A673 (cell line): ENCODE measurements at regions not wholly inside any gene's neighbourhood (a gene's known extent, or its start where the extent isn't known, plus 50 kb on each side); places are given as distances from the start of the nearest gene placed in this dataset.
"Not testable (repeated sequence)": the region's sequence is repeated elsewhere in the genome, so short reads cannot be mapped to it uniquely, and the experiment has no call there.

Experiments
- BruUV-seq: library from RNA; stranded (reverse); fragments of 400-500 nt; replicated peaks from 2 replicates; lab custom pipeline; 2021; lab: Mats Ljungman, UMichigan
- CTCF ChIA-PET: fragments of 300-600 bp; sonication (Branson Sonifier 250); formaldehyde crosslinking; loops from one replicate; lab custom pipeline; 2022; ENCODE audit warnings: antibody characterized with exemption; lab: Charles Lee
- POLR2A ChIA-PET: fragments of 300-600 bp; sonication (Branson Sonifier 250); formaldehyde crosslinking; loops from one replicate; lab custom pipeline; 2022; ENCODE audit warnings: antibody characterized with exemption; ENCODE audit not compliant: low non-redundant PET; lab: Charles Lee
- DNase-seq: peaks from one replicate; pipeline ENCODE4 v3.0.0-alpha.2; 2015; ENCODE audit warnings: low spot score
- H3K27ac ChIP-seq: fragments of 200-600 bp; sonication (generic); 2 replicates; pipeline ENCODE4 v1.5.1; 2016; ENCODE audit warnings: mixed run types, low read depth, mild to moderate bottlenecking, mixed read lengths, antibody characterized with exemption, low read length; ENCODE audit not compliant: poor library complexity, severe bottlenecking
- H3K27me3 ChIP-seq: fragments of 200-600 bp; sonication (generic); replicated peaks from 2 replicates; pipeline ENCODE4 v1.6.1; 2017; ENCODE audit warnings: mixed run types, low read depth, mild to moderate bottlenecking, mixed read lengths, antibody characterized with exemption, low read length; ENCODE audit not compliant: insufficient read depth, poor library complexity
- H3K36me3 ChIP-seq: fragments of 200-600 bp; sonication (generic); 2 replicates; pipeline ENCODE4 v1.6.1; 2016; ENCODE audit warnings: mixed run types, mild to moderate bottlenecking, mixed read lengths, antibody characterized with exemption, low read length; ENCODE audit not compliant: insufficient read depth, poor library complexity, severe bottlenecking
- H3K4me1 ChIP-seq: fragments of 200-600 bp; sonication (generic); 2 replicates; pipeline ENCODE4 v1.6.1; 2017; ENCODE audit warnings: mixed run types, mild to moderate bottlenecking, mixed read lengths, antibody characterized with exemption, low read length; ENCODE audit not compliant: insufficient read depth, poor library complexity, severe bottlenecking
- H3K4me3 ChIP-seq: fragments of 200-600 bp; sonication (generic); 2 replicates; pipeline ENCODE4 v1.5.1; 2016; ENCODE audit warnings: low read depth, mixed run types, mild to moderate bottlenecking, mixed read lengths, low read length; ENCODE audit not compliant: poor library complexity, severe bottlenecking
- H3K9me3 ChIP-seq: fragments of 200-600 bp; sonication (generic); 2 replicates; pipeline ENCODE4 v1.6.1; 2016; ENCODE audit warnings: mixed run types, low read depth, mild to moderate bottlenecking, mixed read lengths, antibody characterized with exemption, low read length; ENCODE audit not compliant: poor library complexity, severe bottlenecking
- EZH2 ChIP-seq: fragments of 200-600 bp; sonication (generic); IDR thresholded peaks from 2 replicates; pipeline ENCODE4 v1.6.1; 2017; ENCODE audit warnings: borderline replicate concordance, low read depth, mild to moderate bottlenecking, mixed read lengths, antibody characterized with exemption, low read length; ENCODE audit not compliant: poor library complexity, severe bottlenecking
- intact Hi-C: fragments of 100-400 bp; cut with micrococcal nuclease; formaldehyde crosslinking; loops from one replicate; pipeline ENCODE4 v1.10.0; 2022; ENCODE audit not compliant: unreplicated experiment
- TF ChIP-seq, protein P1 (sequence below): fragments of 300-800, 200-600 bp; sonication (generic); conservative IDR thresholded peaks from 2 replicates; pipeline ENCODE4 v1.5.1; 2017; ENCODE audit warnings: low read depth, mild to moderate bottlenecking, antibody characterized with exemption, low read length, moderate library complexity, mixed read lengths

DNA sequence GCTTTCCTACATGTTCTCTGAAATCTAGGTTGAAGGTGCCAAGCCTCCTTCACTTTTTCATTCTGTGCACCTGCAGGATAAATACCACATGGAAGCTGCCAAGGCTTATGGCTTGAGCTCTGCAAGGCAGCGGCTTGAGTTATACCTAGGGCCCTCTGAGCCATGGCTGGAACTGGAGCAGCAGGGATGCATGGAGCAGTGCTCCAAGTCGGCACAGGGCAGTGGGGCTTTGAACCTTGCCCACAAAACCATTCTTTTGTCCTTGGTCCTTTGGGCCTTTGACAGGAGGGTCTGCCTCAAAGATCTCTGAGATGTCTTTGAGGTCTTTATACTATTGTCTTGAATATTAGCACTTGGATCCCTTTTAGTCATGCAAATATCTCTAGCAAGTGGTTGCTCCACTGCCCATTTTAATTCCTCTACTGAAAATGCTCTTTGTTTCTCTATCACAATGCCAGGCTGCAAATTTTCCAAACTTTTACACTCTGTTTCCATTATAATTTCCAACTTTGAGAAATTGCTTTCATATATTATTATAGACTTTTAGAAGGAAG is 536.2 kb upstream of the KLHL4 start:
- ChIA-PET CTCF (no interaction called here), POLR2A (no interaction called here)
- no TSS peak for BruUV-seq
- intact Hi-C loops, result no loop called here
- no peak overlapping the region for H3K4me3 ChIP-seq
- H3K27me3 ChIP-seq, result no peaks in the 10 kb centered on the region
- no peaks in the 10 kb centered on the region for H3K36me3 ChIP-seq
- no peaks in the 10 kb centered on the region for H3K9me3 ChIP-seq
- TF ChIP-seq, protein P1, sequence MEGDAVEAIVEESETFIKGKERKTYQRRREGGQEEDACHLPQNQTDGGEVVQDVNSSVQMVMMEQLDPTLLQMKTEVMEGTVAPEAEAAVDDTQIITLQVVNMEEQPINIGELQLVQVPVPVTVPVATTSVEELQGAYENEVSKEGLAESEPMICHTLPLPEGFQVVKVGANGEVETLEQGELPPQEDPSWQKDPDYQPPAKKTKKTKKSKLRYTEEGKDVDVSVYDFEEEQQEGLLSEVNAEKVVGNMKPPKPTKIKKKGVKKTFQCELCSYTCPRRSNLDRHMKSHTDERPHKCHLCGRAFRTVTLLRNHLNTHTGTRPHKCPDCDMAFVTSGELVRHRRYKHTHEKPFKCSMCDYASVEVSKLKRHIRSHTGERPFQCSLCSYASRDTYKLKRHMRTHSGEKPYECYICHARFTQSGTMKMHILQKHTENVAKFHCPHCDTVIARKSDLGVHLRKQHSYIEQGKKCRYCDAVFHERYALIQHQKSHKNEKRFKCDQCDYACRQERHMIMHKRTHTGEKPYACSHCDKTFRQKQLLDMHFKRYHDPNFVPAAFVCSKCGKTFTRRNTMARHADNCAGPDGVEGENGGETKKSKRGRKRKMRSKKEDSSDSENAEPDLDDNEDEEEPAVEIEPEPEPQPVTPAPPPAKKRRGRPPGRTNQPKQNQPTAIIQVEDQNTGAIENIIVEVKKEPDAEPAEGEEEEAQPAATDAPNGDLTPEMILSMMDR, result no peak
- TF ChIP-seq EZH2, result no peak
- H3K4me1 ChIP-seq, result no peaks in the 10 kb centered on the region
- DNase-seq, result no peak
- H3K27ac ChIP-seq, result no peak overlapping the region

DNA sequence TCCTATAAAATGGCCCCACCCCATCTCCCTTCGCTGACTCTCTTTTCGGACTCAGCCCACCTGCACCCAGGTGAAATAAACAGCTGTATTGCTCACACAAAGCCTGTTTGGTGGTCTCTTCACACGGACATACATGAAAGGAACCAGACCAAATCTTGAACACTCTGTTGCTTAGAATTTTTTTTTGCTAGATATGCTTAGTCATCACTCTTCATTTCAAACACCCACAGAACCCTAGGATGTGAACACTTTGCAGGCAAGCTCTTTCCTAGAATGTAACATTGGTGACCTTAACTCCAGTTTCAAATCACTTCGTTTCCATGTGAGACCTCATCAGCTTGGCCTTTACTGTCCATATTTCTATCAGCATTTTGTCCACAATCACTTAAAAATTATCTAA is 530.3 kb upstream of the KLHL4 start:
- POLR2A ChIA-PET, result not testable (repeated sequence)

DNA sequence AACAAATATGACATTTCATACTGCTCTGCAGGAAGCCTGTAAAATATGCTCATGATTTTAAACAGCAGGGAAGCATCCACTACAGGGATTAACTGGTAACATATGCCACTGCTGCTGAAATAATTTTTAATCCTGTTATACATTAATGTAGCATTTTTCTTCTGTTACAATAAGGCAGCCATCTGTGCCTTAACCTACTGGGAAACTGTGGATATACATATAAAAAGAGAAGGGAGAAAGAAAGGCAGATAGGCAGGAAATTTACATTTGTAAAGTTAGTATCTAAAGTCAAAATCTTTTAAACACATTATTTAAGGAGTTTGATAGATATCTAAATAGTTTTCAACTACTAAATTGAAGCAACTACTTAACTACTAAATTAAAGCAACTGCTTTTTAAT is 514.6 kb upstream of the KLHL4 start:
- no peak for TF ChIP-seq EZH2
- TF ChIP-seq, protein P1, result no peak
- Histone ChIP-seq H3K4me3 (no peak overlapping the region), H3K4me1 (no peaks in the 10 kb centered on the region), H3K27ac (no peak overlapping the region), H3K9me3 (no peaks in the 10 kb centered on the region), H3K27me3 (no peaks in the 10 kb centered on the region), H3K36me3 (no peaks in the 10 kb centered on the region)
- no peak for DNase-seq
- BruUV-seq, result no TSS peak
- ChIA-PET POLR2A (no interaction called here), CTCF (no interaction called here)
- intact Hi-C loops, result no loop called here

More for the DNA sequence above, 530.3 kb upstream of the KLHL4 start:
- H3K27me3 ChIP-seq, intact Hi-C loops, H3K4me3 ChIP-seq, H3K36me3 ChIP-seq, H3K4me1 ChIP-seq, DNase-seq, H3K9me3 ChIP-seq, H3K27ac ChIP-seq, BruUV-seq, CTCF ChIA-PET: not testable (repeated sequence)

DNA sequence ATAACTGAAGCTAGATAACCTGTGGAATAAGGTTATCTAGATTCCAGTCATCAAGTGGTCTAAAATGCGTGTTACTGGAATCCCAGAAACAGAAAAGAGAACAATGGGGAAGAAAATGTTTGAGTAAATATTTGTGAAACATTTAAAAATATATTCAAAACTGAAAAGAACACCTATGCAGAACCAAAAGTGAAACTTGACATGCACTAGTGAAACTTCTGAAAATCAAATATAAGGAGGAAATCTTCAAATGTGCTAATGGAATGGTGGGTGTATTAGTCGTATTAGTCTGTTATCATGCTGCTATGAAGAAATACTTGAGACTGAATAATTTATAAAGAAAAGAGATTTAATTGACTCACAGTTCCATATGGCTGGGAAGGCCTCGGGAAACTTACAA is 512.4 kb upstream of the KLHL4 start:
- intact Hi-C loops, result no loop called here
- no TSS peak for BruUV-seq

More for the DNA sequence above, 512.4 kb upstream of the KLHL4 start:
- no peaks in the 10 kb centered on the region for H3K9me3 ChIP-seq
- no peaks in the 10 kb centered on the region for H3K36me3 ChIP-seq
- no peak overlapping the region for H3K27ac ChIP-seq
- H3K4me3 ChIP-seq, result no peak overlapping the region
- POLR2A ChIA-PET, result no interaction called here
- no peaks in the 10 kb centered on the region for H3K4me1 ChIP-seq
- DNase-seq, result no peak
- CTCF ChIA-PET, result no interaction called here
- TF ChIP-seq, protein P1, result no peak
- TF ChIP-seq EZH2, result no peak
- no peaks in the 10 kb centered on the region for H3K27me3 ChIP-seq
